HFFc6 (cell line): ENCODE measurements at regions not wholly inside any gene's neighbourhood (a gene's known extent, or its start where the extent isn't known, plus 50 kb on each side); places are given as distances from the start of the nearest gene placed in this dataset.

Experiments used
- DNase-seq: peaks from one replicate; pipeline ENCODE4 v3.0.0-alpha.2; 2018
- H3K27ac Mint-ChIP-seq: 2 replicates; pipeline ENCODE4 v1.8.0; 2020; ENCODE audit warnings: mild to moderate bottlenecking, mixed read lengths
- H3K27me3 Mint-ChIP-seq: 2 replicates; pipeline ENCODE4 v1.8.0; 2021; ENCODE audit warnings: mild to moderate bottlenecking, moderate library complexity, mixed read lengths; ENCODE audit not compliant: insufficient read depth
- H3K36me3 Mint-ChIP-seq: 2 replicates; pipeline ENCODE4 v1.8.0; 2021; ENCODE audit warnings: low read depth, mixed read lengths
- H3K4me1 Mint-ChIP-seq: 2 replicates; pipeline ENCODE4 v1.8.0; 2020; ENCODE audit warnings: low read depth, mixed read lengths
- H3K4me3 Mint-ChIP-seq: 2 replicates; pipeline ENCODE4 v1.8.0; 2020; ENCODE audit warnings: mild to moderate bottlenecking, moderate library complexity, mixed read lengths
- H3K9me3 Mint-ChIP-seq: 2 replicates; pipeline ENCODE4 v1.8.0; 2020; ENCODE audit warnings: mild to moderate bottlenecking, mixed read lengths
- TF ChIP-seq, protein P1 (sequence below): fragments of 200-600 bp; sonication (generic); IDR thresholded peaks from 2 replicates; pipeline ENCODE4 v1.5.0; 2021; ENCODE audit warnings: antibody characterized with exemption, mild to moderate bottlenecking

DNA sequence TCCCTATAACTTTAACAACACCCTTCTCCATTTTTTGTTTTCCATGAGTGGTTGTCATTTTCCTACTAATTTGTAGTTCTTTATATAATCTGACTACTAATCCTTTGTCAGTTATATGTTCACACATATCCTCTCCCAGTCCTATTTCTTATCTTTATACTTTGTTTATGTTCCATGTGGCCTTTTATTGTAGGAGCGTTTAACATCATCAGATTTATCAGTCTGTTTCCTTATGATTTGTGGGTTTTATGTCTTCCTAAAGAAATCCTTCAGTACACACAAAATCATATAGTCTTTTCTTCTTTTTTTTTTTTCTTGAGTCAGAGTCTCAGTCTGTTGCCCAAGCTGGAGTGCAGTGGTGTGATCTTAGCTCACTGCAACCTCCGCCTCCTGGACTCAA, 204.9 kb upstream of the SPRY1 start:
- no peak for DNase-seq
- Mint-ChIP-seq H3K36me3 (no peaks in the 10 kb centered on the region), H3K4me3 (no peak overlapping the region), H3K9me3 (no peaks in the 10 kb centered on the region), H3K4me1 (peaks cover 6% of the 10 kb centered on the region; the same call in 1 of the 2 replicates), H3K27ac (no peak overlapping the region), H3K27me3 (no peaks in the 10 kb centered on the region)
- TF ChIP-seq, protein P1, sequence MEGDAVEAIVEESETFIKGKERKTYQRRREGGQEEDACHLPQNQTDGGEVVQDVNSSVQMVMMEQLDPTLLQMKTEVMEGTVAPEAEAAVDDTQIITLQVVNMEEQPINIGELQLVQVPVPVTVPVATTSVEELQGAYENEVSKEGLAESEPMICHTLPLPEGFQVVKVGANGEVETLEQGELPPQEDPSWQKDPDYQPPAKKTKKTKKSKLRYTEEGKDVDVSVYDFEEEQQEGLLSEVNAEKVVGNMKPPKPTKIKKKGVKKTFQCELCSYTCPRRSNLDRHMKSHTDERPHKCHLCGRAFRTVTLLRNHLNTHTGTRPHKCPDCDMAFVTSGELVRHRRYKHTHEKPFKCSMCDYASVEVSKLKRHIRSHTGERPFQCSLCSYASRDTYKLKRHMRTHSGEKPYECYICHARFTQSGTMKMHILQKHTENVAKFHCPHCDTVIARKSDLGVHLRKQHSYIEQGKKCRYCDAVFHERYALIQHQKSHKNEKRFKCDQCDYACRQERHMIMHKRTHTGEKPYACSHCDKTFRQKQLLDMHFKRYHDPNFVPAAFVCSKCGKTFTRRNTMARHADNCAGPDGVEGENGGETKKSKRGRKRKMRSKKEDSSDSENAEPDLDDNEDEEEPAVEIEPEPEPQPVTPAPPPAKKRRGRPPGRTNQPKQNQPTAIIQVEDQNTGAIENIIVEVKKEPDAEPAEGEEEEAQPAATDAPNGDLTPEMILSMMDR, result no peak

DNA sequence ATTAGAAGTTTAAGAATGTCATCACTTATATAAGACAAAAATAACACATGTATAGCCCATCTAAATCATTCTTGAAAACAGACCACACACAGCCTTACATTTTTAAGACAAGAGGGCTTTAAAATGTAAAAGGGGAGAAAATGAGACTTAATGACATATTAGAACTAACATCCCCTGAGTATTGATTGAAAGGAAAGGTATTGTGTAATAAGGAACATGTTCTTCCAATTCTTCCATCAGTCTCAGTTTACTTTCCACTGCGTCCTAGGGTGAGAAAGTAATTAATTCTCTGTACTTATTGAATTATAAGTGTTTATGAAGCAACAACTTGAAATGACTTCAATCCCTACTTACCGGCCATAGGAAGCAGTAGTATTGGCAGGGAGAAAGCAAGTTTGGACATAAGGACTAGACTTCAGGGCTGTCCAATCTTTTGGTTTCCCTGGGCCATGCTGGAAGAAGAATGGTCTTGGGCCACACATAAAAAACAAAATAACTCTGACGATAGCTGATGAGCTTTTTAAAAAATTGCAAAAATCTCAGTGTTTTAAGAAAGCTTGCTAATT, 202.7 kb upstream of the SPRY1 start:
- TF ChIP-seq, protein P1, result no peak
- no peaks in the 10 kb centered on the region for H3K27me3 Mint-ChIP-seq
- no peaks in the 10 kb centered on the region for H3K36me3 Mint-ChIP-seq
- no peak for DNase-seq
- H3K4me1 Mint-ChIP-seq, result peaks cover 11% of the 10 kb centered on the region; the same call in 1 of the 2 replicates
- no peak overlapping the region for H3K27ac Mint-ChIP-seq
- no peaks in the 10 kb centered on the region for H3K9me3 Mint-ChIP-seq
- H3K4me3 Mint-ChIP-seq, result no peak overlapping the region

DNA sequence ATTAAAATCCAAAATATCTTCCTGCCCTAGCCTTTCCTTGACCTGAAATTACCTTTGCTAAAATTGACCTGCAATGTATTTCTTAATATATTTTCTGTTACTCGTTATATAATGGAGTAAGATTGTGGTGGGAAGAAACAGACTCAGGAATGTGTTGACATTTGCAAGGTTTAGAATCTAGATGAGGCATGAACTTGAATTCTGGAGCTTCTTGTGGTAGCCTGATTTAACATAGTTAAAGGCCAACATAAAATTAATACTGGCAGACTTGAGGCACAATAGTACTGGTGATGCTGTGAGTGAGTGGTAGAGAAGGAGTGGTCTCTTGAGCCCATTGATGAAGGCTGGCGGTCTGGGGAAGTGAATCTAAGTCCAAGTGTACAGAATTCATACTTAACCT, 197.9 kb upstream of the SPRY1 start:
- no peak overlapping the region for H3K27ac Mint-ChIP-seq
- peak; percentile 1 for DNase-seq
- no peaks in the 10 kb centered on the region for H3K9me3 Mint-ChIP-seq
- TF ChIP-seq, protein P1, result no peak
- no peak overlapping the region for H3K4me3 Mint-ChIP-seq
- no peaks in the 10 kb centered on the region for H3K27me3 Mint-ChIP-seq
- H3K36me3 Mint-ChIP-seq, result no peaks in the 10 kb centered on the region
- H3K4me1 Mint-ChIP-seq, result peaks cover 16% of the 10 kb centered on the region; the same call in 1 of the 2 replicates

DNA sequence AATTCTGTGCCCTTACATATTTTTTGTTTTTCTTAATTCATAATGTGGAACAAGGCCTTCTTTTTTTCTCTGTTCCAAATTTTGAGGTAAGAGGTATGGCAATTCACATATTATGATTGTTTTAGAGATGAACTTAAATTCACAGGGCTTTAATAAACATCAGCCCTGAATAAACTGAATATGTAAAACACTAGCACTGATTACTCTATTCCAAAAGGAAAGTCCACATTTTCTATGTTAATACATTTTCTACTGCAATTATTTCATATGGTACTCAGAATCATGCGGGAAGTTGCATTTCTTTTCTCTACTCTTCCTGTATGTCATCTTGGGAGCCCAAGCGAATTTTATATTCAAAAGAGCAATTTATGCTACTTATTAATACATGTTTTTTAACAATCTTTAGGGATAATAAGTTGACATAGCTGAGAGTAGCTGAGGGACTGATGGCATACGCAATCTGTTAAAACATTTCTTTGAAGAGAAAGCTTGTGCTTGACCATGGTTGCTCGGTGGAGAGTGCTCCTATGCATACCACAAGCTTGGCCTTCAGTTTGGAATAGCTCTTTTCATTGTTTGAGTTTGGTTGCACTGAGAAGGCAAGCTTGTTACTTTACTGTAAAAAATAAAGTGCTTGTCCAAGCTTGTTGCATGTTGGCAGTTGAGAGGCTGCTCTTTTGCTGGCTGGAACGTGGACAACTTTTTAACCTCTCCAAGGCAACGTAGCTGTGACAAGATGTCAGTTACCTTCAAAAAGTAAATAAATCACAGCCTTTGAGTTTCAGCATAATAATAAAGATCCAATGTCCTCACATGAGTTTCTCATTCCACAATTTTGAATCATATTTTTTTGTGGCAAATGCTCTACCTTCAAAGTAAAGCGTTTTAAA, 196.3 kb upstream of the SPRY1 start:
- Mint-ChIP-seq H3K27ac (no peak overlapping the region), H3K9me3 (no peaks in the 10 kb centered on the region), H3K36me3 (no peaks in the 10 kb centered on the region), H3K27me3 (no peaks in the 10 kb centered on the region), H3K4me1 (0 out of 2 replicates have a peak, but pooled peaks cover 10% of the 10 kb centered on the region), H3K4me3 (no peak overlapping the region)
- no peak for DNase-seq
- TF ChIP-seq, protein P1, result no peak

DNA sequence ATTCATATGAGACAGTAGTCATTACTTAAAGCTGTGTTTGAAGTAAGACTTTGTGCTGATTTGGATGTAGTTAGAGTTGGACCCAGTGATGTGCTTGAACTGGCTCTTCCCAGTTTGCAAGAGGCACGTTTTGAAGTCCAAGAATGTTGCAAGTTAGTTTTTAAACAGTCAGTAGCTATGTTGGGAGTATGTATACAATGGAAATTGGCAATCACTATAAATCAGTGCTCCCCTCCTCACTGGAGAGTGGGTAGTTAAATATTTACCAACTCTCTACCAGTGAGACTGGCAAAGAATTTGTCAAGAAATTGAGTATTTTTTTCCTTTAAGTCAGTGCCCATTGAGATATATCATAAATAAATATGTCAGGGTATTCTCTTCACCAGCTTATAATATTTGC, 191.9 kb upstream of the SPRY1 start:
- H3K36me3 Mint-ChIP-seq, result no peaks in the 10 kb centered on the region
- DNase-seq, result no peak
- H3K4me3 Mint-ChIP-seq, result no peak overlapping the region
- peaks cover 13% of the 10 kb centered on the region for H3K4me1 Mint-ChIP-seq
- no peaks in the 10 kb centered on the region for H3K9me3 Mint-ChIP-seq
- TF ChIP-seq, protein P1, result no peak
- H3K27ac Mint-ChIP-seq, result no peak overlapping the region
- H3K27me3 Mint-ChIP-seq, result no peaks in the 10 kb centered on the region
